HTR-8/SVneo (cell line): ENCODE measurements at regions not wholly inside any gene's neighbourhood (a gene's known extent, or its start where the extent isn't known, plus 50 kb on each side); places are given as distances from the start of the nearest gene placed in this dataset.
A peak's percentile ranks its signal among the peaks of the same experiment; 100 is the strongest.

Source experiments
- DNase-seq: peaks from one replicate; pipeline ENCODE4 v3.0.0; 2011; ENCODE audit warnings: low spot score, mixed read lengths; ENCODE audit not compliant: insufficient read length
- FAIRE-seq: peaks from 2 replicates; lab custom pipeline; 2011; peaks lifted over from hg19 to GRCh38; lab: Jason Lieb, UNC

GRCh38 chr1:34640654-34641401 lies 114.0 kb upstream of the GJB5 start:
- FAIRE-seq (no peak), DNase-seq (no peak)

GRCh38 chr1:34642679-34643078 lies 112.2 kb upstream of the GJB5 start:
- FAIRE-seq (no peak), DNase-seq (no peak)

- DNase-seq = no peak
- FAIRE-seq = no peak
Measured at GRCh38 chr1:34645109-34645688, 109.6 kb upstream of the GJB5 start.

DNA sequence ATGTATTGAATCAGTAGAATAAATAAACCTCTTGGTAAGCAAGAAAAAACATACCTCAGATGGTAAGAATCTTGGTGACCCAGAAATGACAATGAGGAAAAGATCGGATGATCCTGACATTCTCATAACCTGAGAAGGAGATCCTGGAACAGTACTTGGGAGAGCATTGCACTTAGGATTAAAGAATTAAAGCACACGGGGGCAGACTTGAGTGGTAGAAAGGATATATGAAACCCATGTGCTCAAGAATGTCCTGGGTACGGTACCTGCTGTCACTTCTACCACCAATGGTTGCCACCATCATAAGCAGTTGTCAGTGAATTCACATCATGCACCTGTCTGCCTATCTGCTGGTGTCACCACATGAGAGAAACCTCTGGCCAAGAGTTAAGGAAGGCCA lies 108.9 kb upstream of the GJB5 start:
- no peak for FAIRE-seq
- no peak for DNase-seq

GRCh38 chr1:34648501-34648900 lies 106.3 kb upstream of the GJB5 start:
- DNase-seq = no peak
- FAIRE-seq = no peak

- DNase-seq (no peak), FAIRE-seq (no peak)
Measured at GRCh38 chr1:34650090-34650489, 104.8 kb upstream of the GJB5 start.

DNA sequence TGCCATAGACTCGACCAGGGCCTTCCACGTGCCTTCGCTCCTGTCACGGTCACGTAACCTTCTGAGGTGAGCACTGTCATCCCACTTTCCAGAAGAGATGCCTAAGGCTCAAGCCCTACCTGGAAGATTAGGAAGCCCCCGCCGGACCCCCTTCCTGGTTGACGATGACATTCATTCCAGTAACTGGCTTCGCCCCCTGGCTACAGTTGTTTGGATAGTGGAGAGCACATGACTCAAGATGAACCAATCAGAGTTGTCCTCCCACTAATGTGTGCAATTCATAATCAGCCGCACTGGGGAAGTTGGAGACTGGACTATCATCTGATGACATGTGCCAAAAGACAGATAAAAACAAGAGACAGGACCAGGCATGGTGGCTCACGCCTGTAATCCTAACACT lies 104.0 kb upstream of the GJB5 start:
- FAIRE-seq (no peak), DNase-seq (no peak)

DNA sequence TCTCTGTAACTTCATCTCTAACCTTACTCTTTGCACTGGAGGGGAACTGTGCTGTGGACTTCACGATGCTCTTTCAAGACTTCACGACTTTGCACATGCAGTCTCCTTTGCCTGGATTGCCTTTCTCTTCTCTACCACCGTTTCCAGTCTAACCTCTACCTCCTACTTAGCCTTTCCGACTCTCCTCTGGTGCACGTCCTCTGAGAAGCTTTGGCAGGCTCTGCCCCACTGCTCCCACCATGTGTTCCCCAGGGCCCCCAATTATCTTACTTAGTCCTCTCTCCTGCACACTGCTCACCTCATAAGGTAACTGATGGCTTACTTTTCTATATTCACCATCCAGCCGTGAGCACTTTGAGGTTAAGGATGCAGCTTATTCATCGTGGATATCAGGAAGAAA lies 101.7 kb upstream of the GJB5 start:
- no peak for DNase-seq
- FAIRE-seq = no peak

DNA sequence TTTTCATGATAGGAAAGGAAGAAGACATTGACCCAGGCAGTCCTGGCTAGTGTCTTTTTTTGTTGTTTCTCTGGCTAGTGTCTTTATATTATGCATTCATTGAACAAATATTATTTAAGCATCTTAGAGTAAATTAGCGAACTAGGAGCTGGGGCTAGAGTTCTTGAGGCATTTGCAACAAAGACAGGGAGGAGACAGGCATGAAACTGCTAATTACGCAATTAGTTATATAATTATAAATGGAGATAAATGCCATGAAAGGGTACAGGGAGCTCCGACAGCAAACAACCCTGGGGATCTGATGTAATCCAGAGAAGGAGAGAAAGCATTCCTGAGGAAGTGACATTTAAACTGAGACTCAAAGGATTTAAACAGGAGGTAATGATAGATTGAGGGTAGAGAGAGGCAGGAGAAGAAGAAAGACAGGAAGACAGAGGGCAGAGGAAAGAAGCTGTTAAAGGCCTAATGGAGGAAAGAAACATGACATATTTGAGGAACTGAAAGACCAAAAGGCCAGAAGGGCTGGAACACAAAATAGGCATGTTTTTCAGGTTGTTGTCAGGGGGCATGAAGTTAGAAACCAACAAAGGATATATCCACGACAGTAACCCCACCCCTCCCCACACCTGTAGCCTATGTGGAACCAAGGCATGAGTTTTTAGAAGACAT lies 99.5 kb upstream of the GJB5 start:
- DNase-seq (no peak), FAIRE-seq (no peak)

GRCh38 chr1:34655875-34656240 lies 99.0 kb upstream of the GJB5 start:
- no peak for FAIRE-seq
- DNase-seq = no peak

DNA sequence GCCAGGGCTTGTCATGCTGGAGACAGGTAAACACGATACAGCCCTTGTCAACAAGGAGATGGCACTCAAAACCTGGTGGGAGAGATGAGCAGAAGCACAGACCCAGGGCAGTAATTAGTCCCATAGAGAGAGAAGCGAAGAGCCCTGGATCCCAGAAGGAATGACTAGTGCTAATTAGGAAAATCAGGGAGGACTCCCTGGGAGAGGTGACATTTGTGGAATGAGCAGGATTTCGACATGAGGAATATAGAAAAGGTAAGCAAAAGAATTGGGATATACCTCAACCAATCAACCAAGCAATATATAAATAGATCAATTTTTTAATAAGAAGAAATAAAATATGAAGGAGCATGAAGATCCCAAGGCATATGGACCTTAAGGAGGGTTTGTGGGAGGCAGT lies 98.5 kb upstream of the GJB5 start:
- FAIRE-seq (no peak), DNase-seq (no peak)

GRCh38 chr1:34656731-34657130 lies 98.1 kb upstream of the GJB5 start:
- DNase-seq = no peak
- FAIRE-seq = no peak

DNA sequence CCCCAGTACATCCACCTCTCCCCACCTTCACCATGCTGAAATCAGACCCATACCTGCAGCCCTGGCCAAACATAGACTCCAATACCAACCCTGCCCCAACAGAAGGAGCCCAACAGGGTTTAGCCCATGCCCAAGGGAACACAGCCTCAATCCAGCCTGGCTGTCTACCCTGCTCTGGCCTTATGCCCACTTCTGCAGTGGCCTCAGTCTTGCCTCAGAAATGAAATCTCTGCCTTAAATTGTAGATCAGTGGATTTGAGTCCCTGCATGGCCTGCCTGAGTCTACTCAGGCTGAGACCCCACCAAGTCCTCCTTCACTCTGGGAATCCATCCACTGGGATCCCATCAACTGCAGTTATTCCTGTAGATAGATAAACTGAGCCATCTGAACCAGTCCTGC lies 97.6 kb upstream of the GJB5 start:
- DNase-seq (no peak), FAIRE-seq (no peak)

DNA sequence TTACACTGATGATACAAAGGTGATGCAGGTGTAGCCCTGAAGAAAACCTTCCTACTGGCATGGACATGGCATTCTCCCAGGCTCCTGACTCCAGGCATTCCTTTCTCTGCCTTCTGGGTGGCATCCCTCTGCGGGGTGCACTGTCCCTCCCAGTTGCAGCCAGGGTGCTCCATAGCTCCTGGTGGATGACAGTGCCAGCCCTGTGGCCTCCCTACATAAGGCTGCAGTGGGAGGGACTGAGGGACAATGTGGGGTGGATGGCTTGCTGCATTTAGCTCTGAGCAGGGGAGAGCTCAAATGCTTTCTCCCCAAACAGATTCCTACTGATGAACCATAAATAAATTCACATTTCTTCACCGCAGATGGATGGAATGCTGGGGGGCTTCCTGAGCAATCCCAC lies 97.0 kb upstream of the GJB5 start:
- FAIRE-seq (no peak), DNase-seq (no peak)

DNA sequence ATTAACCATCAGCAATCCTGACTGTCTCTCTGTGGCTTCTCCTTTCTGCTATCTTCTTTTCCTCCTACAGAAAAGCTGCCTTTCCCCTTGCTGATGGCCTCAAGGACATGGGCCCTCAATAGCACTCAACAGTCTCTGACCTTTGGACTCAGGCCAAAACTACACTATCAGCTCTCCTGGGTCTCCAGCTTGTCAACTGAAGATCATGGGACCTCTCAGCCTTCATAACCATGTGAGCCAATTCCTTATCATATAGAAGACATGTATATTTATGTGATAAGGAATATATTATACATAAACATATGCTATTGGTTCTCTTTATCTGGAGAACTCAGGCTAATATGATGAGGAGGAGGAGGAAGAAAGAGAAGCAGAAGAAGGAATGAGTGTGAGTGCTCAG lies 91.8 kb upstream of the GJB5 start:
- no peak for FAIRE-seq
- DNase-seq = no peak

DNA sequence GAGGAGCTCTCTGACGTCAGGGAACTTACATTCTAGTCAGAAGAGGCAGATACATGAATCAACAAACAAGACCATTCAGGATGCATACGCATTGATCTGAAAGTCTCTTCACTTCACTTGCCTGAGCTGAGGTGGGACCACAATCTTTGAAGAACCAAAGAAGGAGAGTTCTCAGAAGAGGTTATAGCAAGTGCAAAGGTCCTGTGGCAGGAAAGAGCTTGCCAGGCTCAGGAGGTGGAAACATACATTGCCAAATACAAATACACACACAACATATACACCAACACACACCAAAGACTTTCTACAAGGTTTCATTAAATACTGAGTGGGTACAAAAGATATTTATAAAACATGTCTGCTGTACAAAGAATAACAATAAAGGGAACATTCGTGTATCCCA lies 86.8 kb upstream of the GJB5 start:
- FAIRE-seq = no peak

DNA sequence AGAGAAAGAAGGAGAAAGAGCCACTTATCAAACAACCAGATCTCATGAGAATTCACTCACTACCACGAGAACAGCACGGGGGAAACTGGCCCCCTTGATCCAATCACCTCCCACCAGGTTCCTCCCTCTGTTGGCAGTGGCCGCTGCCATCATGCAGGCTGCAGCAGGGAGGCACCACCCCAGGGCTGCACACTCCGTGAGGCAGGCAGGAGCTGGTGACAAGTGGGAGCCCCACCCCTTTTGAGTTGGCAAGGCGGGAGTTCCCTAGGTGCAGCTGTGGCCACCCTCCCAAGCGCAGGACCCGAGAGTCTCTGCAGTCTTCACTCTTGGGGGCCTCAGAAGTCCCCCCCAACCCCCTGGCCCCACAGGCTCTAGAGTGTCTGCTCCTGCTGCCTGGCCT lies 83.9 kb upstream of the GJB5 start:
- FAIRE-seq (no peak), DNase-seq (no peak)

More for the DNA sequence above, 86.8 kb upstream of the GJB5 start:
- no peak for DNase-seq

- no peak for DNase-seq
- FAIRE-seq = no peak
Measured at GRCh38 chr1:34671887-34672286, 83.0 kb upstream of the GJB5 start.

DNA sequence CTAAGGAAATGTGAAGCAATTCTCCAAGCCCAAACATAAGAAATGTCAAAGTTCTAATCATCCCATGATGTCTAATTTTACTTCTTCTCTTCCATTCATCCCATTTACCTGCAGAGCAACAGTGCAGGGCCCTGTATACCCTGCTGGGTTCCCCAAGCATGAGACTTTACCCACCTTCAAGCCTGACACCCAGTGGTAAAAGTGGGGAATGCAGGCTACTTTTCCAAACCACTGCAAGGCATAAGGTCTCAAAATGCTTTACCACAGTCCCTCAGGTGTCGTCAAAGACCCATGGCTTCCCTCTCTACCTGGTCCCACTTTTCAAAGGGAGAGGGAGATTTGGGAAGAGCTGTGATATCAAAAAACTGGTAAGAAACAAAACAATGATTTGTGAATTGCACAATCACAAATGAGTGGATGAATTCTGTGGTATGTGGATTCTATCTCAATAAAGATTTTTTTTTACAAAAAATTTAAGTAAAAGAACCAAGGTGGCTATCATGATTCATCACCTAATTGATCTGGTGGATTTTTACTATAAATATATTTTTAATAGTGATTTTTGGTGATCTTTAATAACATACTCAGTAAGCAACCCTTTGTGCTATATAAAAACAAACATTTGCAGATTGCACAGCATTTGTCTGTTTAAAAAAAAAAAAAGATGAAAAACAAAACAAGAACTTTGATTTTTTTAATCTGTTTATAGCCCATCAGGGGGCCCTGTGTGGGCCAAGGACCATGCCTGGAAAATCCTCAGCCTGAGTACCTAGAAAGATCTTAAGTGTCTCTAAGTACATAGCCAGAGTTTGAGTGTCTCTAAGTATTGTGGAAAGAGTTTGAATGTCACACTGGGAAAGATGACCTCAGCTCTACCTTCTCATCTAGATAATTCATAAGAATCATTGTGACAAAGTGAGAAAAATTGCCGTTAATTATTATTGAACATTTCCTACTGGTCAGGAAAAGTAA lies 73.1 kb upstream of the GJB5 start:
- peak; percentile 26 for DNase-seq
- no peak for FAIRE-seq

DNA sequence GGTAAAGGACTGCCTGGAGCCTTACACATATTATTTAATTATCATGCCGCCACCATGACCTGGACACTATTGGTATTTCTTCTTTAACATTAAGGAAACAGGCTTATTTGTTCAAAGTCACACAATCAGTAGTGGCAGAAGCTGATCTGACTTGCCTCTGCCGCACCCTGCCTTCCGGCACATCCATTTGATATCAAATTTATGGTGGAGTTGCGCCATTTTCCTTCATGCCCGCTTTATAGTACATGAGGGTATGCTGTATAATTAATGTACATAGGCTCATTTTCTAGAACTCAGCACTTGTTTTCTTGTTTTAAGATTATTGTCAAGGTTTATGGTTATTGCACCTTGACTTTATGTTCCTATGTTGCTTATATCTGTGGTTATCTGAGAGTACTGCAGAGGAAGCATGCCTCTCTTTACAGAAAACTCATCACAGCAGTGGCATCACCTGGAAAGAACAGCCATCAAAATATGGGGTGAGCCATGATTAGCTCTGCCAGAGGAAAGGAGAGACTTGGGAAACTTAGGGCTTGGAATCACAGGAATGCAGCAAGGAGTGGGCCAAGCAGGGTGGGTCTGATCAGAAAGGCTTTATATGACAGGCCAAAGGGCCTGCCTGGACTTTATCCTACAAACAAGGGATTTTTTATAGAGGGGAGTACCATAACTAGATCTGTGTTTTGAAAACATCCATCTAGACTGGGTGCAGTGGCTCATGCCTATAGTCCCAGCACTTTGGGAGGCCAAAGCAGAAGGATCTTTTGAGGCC lies 72.2 kb upstream of the GJB5 start:
- DNase-seq (no peak), FAIRE-seq (no peak)
